ENCODE measurements at regions not wholly inside any gene's neighbourhood (a gene's known extent, or its start where the extent isn't known, plus 50 kb on each side); places are given as distances from the start of the nearest gene placed in this dataset.

- no peak overlapping the region for H3K4me3 ChIP-seq (ENCODE audit: low read depth, low read length)
- DNase-seq (ENCODE audit: low read depth) = no peak
- TF ChIP-seq, protein P1, sequence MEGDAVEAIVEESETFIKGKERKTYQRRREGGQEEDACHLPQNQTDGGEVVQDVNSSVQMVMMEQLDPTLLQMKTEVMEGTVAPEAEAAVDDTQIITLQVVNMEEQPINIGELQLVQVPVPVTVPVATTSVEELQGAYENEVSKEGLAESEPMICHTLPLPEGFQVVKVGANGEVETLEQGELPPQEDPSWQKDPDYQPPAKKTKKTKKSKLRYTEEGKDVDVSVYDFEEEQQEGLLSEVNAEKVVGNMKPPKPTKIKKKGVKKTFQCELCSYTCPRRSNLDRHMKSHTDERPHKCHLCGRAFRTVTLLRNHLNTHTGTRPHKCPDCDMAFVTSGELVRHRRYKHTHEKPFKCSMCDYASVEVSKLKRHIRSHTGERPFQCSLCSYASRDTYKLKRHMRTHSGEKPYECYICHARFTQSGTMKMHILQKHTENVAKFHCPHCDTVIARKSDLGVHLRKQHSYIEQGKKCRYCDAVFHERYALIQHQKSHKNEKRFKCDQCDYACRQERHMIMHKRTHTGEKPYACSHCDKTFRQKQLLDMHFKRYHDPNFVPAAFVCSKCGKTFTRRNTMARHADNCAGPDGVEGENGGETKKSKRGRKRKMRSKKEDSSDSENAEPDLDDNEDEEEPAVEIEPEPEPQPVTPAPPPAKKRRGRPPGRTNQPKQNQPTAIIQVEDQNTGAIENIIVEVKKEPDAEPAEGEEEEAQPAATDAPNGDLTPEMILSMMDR (IDR thresholded peaks at IDR 0.05; ENCODE audit: insufficient read depth, low read depth, low read length) = no peak
These were observed 403.6 kb upstream of the ACVR2A start for GRCh38 chr2:147441182-147441581.

DNA sequence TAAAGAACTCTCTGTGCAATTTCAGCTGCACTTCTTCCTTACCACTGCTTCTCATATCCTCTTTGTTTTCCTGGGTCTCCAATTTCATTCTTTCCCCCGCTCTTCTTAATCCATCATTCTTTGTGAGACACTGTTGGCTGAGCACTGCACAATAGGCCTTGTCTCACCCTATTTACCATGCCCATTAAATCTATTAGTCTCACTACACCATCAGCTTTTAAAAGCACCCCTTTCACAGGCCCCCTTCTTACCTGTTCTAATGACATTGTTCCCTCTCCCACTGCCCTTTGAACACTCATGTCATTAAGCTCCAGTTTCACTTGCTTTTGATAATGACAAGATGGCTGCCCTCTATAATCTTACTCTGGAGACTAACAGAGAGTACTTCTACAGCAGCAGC lies 404.1 kb upstream of the ACVR2A start:
- no peak overlapping the region for H3K4me3 ChIP-seq (ENCODE audit: low read depth, low read length)
- DNase-seq (ENCODE audit: low read depth) = no peak
- TF ChIP-seq, protein P1 (IDR thresholded peaks at IDR 0.05; ENCODE audit: insufficient read depth, low read depth, low read length) = no peak

DNA sequence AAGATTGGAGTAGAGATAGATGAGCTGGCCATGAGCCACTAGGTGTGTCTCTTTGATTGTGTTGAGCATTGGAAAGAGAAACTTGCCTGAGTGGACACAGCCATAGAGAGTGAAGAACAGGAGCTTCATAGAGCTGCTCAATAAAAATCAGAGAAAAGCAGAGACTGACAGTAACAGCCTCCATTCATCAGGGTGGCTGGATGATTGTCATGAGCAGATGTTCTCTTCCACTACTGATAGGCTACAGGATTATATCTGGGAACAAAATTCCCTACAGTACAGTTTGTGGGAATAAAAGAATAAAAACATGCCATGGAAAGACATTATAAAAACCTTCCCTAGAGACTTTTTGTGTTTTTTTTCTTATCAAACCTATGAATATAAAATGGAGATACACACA lies 404.8 kb upstream of the ACVR2A start:
- no peak overlapping the region for H3K4me3 ChIP-seq (ENCODE audit: low read depth, low read length)
- no peak for DNase-seq (ENCODE audit: low read depth)
- TF ChIP-seq, protein P1 (IDR thresholded peaks at IDR 0.05; ENCODE audit: insufficient read depth, low read depth, low read length) = no peak

GRCh38 chr2:147438882-147439281 lies 405.9 kb upstream of the ACVR2A start:
- H3K4me3 ChIP-seq (ENCODE audit: low read depth, low read length) = no peak overlapping the region
- DNase-seq (ENCODE audit: low read depth) = no peak
- TF ChIP-seq, protein P1 (IDR thresholded peaks at IDR 0.05; ENCODE audit: insufficient read depth, low read depth, low read length) = no peak

DNA sequence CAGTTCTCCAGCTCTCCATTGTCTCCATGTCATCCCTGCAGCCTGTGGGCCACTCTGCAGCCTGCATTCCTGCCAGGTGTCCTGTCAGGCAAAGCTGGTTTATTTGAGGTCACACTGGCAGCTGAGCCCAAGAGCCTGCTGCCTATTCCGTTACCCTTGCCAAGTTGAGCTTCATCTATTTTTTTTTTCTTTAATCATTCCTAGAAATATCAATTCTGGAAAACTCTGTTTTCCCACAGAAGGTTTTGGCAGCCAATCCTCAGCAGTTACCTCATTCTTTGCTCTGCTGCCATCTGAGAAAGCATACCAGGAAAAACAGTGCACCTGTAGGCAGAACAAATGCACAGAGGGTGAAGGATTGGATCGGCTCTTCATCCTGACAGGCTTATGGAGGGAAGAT lies 411.0 kb upstream of the ACVR2A start:
- no peak overlapping the region for H3K4me3 ChIP-seq (ENCODE audit: low read depth, low read length)
- TF ChIP-seq, protein P1 (IDR thresholded peaks at IDR 0.05; ENCODE audit: insufficient read depth, low read depth, low read length) = no peak
- no peak for DNase-seq (ENCODE audit: low read depth)

DNA sequence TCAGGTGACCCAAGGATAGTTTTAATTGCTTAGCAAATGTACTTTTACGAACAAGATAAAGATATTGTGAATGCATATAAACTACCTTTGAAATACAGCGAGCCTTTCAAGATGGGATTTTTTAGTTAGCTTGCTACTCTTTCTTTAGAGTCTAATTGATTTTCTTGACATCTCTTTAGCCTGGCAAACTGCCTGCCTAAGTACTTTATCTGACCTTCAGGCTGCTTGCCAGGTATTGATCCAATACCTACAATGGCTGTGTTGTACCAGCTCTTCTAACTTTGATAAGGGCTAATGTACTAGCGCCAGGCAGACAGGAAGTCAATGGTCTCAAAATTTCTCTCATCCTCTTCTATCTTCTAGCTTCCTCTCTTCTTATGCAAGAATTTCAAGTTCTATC lies 414.4 kb upstream of the ACVR2A start:
- TF ChIP-seq, protein P1 (IDR thresholded peaks at IDR 0.05; ENCODE audit: insufficient read depth, low read depth, low read length) = no peak
- DNase-seq (ENCODE audit: low read depth) = no peak
- H3K4me3 ChIP-seq (ENCODE audit: low read depth, low read length) = no peak overlapping the region

- TF ChIP-seq, protein P1 (IDR thresholded peaks at IDR 0.05; ENCODE audit: insufficient read depth, low read depth, low read length) = no peak
- DNase-seq (ENCODE audit: low read depth) = peak; percentile 12
- no peak overlapping the region for H3K4me3 ChIP-seq (ENCODE audit: low read depth, low read length)
These were observed 416.6 kb upstream of the ACVR2A start for GRCh38 chr2:147428120-147428747.
